ENCODE measurements at regions not wholly inside any gene's neighbourhood (a gene's known extent, or its start where the extent isn't known, plus 50 kb on each side); places are given as distances from the start of the nearest gene placed in this dataset.

GRCh38 chr2:180319586-180320405, 312.7 kb upstream of the CWC22 start:
- H3K4me3 ChIP-seq (ENCODE audit: low read length), result no peak overlapping the region
- no peak for DNase-seq (ENCODE audit: low read depth)
- TF ChIP-seq CTCF (conservative IDR thresholded peaks at IDR 0.05; ENCODE audit: low read depth, low read length), result no peak

- no peak for DNase-seq (ENCODE audit: low read depth)
- H3K4me3 ChIP-seq (ENCODE audit: low read length), result no peak overlapping the region
- no peak for TF ChIP-seq CTCF (conservative IDR thresholded peaks at IDR 0.05; ENCODE audit: low read depth, low read length)
Observed at GRCh38 chr2:180314086-180314485, 307.0 kb upstream of the CWC22 start.

DNA sequence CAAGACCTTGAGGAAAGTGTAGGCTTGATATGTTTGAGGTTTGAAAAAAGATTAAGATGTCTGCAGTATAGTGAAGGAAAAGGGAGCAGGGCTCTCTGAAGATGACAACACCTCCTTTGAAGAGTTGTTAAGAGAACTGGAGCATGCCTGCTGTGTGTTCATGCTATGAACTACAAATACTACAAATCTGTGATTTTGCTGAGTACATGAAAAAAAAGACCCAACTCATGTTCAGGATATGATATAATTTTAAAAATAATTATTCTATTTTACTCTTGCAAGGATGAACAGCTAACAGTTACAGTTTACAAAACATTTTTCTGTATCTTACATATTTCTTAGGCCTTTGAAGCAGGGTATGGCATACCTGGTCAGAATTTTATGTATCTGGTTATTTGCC, 305.4 kb upstream of the CWC22 start:
- TF ChIP-seq CTCF (conservative IDR thresholded peaks at IDR 0.05; ENCODE audit: low read depth, low read length), result no peak
- no peak for DNase-seq (ENCODE audit: low read depth)

DNA sequence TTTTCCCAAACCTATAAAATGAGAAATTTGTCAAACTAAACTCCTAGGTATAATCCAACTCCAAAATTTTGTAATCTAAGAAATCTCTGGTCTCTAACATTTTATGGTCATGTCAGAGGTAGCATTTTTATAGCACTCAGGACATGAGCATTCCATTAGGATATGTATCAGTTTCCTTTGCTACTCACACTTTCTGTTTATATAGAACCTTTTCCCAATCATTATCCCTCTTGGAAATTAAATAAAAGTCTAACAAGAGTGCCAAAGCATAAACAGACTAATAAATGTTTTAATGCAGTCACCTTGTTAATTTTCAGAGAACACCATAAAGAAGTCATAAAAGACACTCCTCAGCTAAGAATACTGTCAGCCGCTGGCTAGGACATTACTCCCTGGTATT, 300.0 kb upstream of the CWC22 start:
- DNase-seq (ENCODE audit: low read depth), result no peak

More for the DNA sequence above, 305.4 kb upstream of the CWC22 start:
- no peak overlapping the region for H3K4me3 ChIP-seq (ENCODE audit: low read length)

GRCh38 chr2:180306346-180306745, 299.2 kb upstream of the CWC22 start:
- no peak for DNase-seq (ENCODE audit: low read depth)
- no peak for TF ChIP-seq CTCF (conservative IDR thresholded peaks at IDR 0.05; ENCODE audit: low read depth, low read length)
- no peak overlapping the region for H3K4me3 ChIP-seq (ENCODE audit: low read length)

More for the DNA sequence above, 300.0 kb upstream of the CWC22 start:
- TF ChIP-seq CTCF (conservative IDR thresholded peaks at IDR 0.05; ENCODE audit: low read depth, low read length), result no peak
- H3K4me3 ChIP-seq (ENCODE audit: low read length), result no peak overlapping the region

- TF ChIP-seq CTCF (conservative IDR thresholded peaks at IDR 0.05; ENCODE audit: low read depth, low read length), result no peak
- DNase-seq (ENCODE audit: low read depth), result no peak
- H3K4me3 ChIP-seq (ENCODE audit: low read length), result no peak overlapping the region
Observed at GRCh38 chr2:180291552-180292421, 284.7 kb upstream of the CWC22 start.

Measured in retinal pigment epithelial cell (primary cell).